ENCODE measurements at regions not wholly inside any gene's neighbourhood (a gene's known extent, or its start where the extent isn't known, plus 50 kb on each side); places are given as distances from the start of the nearest gene placed in this dataset.

GRCh38 chr14:96635850-96636249, 133.7 kb downstream of the PAPOLA start:
- DNase-seq (ENCODE audit: low read depth, low spot score), result no peak
- no peak for FAIRE-seq

GRCh38 chr14:96637521-96637920, 135.3 kb downstream of the PAPOLA start:
- DNase-seq (ENCODE audit: low read depth, low spot score) (no peak), FAIRE-seq (no peak)
- dilution Hi-C loops (cut with MboI; ENCODE audit: extremely low pct_ligation_motif_present, low sequenced_read_pairs), result no loop called here
- Histone ChIP-seq H3K79me2 (ENCODE audit: control insufficient read depth, insufficient read depth, low read length) (no peaks in the 10 kb centered on the region), H3K9me3 (ENCODE audit: control insufficient read depth, low read depth, low read length) (no peaks in the 10 kb centered on the region), H2AFZ (ENCODE audit: control insufficient read depth, low read length) (no peak overlapping the region), H3K4me2 (ENCODE audit: control insufficient read depth, extremely low read depth, insufficient read depth, low read depth, low read length) (no peak overlapping the region), H3K4me1 (ENCODE audit: control insufficient read depth, extremely low read depth, insufficient read depth, low read length) (no peaks in the 10 kb centered on the region), H3K27ac (ENCODE audit: control insufficient read depth, insufficient read depth, low read length) (no peak overlapping the region), H4K20me1 (ENCODE audit: control insufficient read depth, extremely low read depth, insufficient read depth, low read length) (no peaks in the 10 kb centered on the region), H3K36me3 (ENCODE audit: control insufficient read depth in 2 of 2, extremely low read depth in 1 of 2, insufficient read depth in 2 of 2, low read length in 2 of 2) (no peaks in the 10 kb centered on the region), H3K9ac (ENCODE audit: control insufficient read depth, extremely low read depth, insufficient read depth, low read length) (no peak overlapping the region), H3K9me1 (ENCODE audit: control insufficient read depth, extremely low read depth, insufficient read depth, low read length) (no peaks in the 10 kb centered on the region), H3K4me3 (ENCODE audit: control insufficient read depth in 2 of 3, extremely low read depth in 1 of 3, insufficient read depth in 2 of 3, low read depth in 1 of 3, low read length in 3 of 3) (no peak overlapping the region), H3K27me3 (ENCODE audit: control insufficient read depth, extremely low read depth, insufficient read depth, low read length) (no peaks in the 10 kb centered on the region)
- TF ChIP-seq EZH2 (IDR thresholded peaks at IDR 0.05; ENCODE audit: low read length) (no peak), CTCF (optimal IDR thresholded peaks at IDR 0.05 in 1 of 3, IDR thresholded peaks at IDR 0.05 in 1 of 3, conservative IDR thresholded peaks at IDR 0.05 in 1 of 3; ENCODE audit: extremely low read depth in 1 of 3, insufficient read depth in 2 of 3, low read length in 3 of 3) (no peak)

More at GRCh38 chr14:96635850-96636249, 133.7 kb downstream of the PAPOLA start:
- Histone ChIP-seq H3K9me1 (ENCODE audit: control insufficient read depth, extremely low read depth, insufficient read depth, low read length) (no peaks in the 10 kb centered on the region), H2AFZ (ENCODE audit: control insufficient read depth, low read length) (no peak overlapping the region), H3K4me1 (ENCODE audit: control insufficient read depth, extremely low read depth, insufficient read depth, low read length) (no peaks in the 10 kb centered on the region), H3K4me2 (ENCODE audit: control insufficient read depth, extremely low read depth, insufficient read depth, low read depth, low read length) (no peak overlapping the region), H3K4me3 (ENCODE audit: control insufficient read depth in 2 of 3, extremely low read depth in 1 of 3, insufficient read depth in 2 of 3, low read depth in 1 of 3, low read length in 3 of 3) (no peak overlapping the region), H3K27ac (ENCODE audit: control insufficient read depth, insufficient read depth, low read length) (no peak overlapping the region), H3K9ac (ENCODE audit: control insufficient read depth, extremely low read depth, insufficient read depth, low read length) (no peak overlapping the region), H3K9me3 (ENCODE audit: control insufficient read depth, low read depth, low read length) (no peaks in the 10 kb centered on the region), H3K36me3 (ENCODE audit: control insufficient read depth in 2 of 2, extremely low read depth in 1 of 2, insufficient read depth in 2 of 2, low read length in 2 of 2) (no peaks in the 10 kb centered on the region), H3K79me2 (ENCODE audit: control insufficient read depth, insufficient read depth, low read length) (no peaks in the 10 kb centered on the region), H4K20me1 (ENCODE audit: control insufficient read depth, extremely low read depth, insufficient read depth, low read length) (no peaks in the 10 kb centered on the region), H3K27me3 (ENCODE audit: control insufficient read depth, extremely low read depth, insufficient read depth, low read length) (no peaks in the 10 kb centered on the region)
- dilution Hi-C loops (cut with MboI; ENCODE audit: extremely low pct_ligation_motif_present, low sequenced_read_pairs), result no loop called here
- TF ChIP-seq CTCF (optimal IDR thresholded peaks at IDR 0.05 in 1 of 3, IDR thresholded peaks at IDR 0.05 in 1 of 3, conservative IDR thresholded peaks at IDR 0.05 in 1 of 3; ENCODE audit: extremely low read depth in 1 of 3, insufficient read depth in 2 of 3, low read length in 3 of 3), result no peak
- TF ChIP-seq EZH2 (IDR thresholded peaks at IDR 0.05; ENCODE audit: low read length), result no peak

Data from keratinocyte (primary cell).